ENCODE measurements at regions not wholly inside any gene's neighbourhood (a gene's known extent, or its start where the extent isn't known, plus 50 kb on each side); places are given as distances from the start of the nearest gene placed in this dataset.
"Not testable (repeated sequence)": the region's sequence is repeated elsewhere in the genome, so short reads cannot be mapped to it uniquely, and the experiment has no call there.

DNA sequence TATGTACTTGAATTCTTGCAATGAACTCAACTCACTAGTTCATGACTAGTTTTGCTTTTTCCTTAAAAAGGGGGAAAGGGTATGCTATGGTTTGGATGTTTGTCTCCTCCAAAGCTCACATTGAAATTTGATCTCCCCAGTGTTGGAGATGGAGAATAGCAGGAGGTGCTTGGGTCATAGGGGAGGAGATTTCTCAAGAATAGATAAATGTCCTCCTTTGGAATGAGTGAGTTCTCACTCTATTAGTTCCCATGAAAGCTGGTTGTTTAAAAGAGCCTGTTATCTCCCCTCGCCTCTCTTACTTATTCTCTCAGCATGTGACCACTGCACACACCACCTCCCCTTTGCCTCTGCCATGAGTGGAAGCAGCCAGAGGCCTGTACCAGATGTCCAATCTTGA lies 109.4 kb upstream of the INTU start:
- TF ChIP-seq, protein P1, sequence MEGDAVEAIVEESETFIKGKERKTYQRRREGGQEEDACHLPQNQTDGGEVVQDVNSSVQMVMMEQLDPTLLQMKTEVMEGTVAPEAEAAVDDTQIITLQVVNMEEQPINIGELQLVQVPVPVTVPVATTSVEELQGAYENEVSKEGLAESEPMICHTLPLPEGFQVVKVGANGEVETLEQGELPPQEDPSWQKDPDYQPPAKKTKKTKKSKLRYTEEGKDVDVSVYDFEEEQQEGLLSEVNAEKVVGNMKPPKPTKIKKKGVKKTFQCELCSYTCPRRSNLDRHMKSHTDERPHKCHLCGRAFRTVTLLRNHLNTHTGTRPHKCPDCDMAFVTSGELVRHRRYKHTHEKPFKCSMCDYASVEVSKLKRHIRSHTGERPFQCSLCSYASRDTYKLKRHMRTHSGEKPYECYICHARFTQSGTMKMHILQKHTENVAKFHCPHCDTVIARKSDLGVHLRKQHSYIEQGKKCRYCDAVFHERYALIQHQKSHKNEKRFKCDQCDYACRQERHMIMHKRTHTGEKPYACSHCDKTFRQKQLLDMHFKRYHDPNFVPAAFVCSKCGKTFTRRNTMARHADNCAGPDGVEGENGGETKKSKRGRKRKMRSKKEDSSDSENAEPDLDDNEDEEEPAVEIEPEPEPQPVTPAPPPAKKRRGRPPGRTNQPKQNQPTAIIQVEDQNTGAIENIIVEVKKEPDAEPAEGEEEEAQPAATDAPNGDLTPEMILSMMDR (IDR thresholded peaks at IDR 0.05), result no peak
- TF ChIP-seq POLR2A (IDR thresholded peaks at IDR 0.05) (no peak), EP300 (IDR thresholded peaks at IDR 0.05) (no peak), POLR2AphosphoS5 (IDR thresholded peaks at IDR 0.05) (no peak)
- H3K4me3 ChIP-seq, result no peak overlapping the region
- 74 to 84% methylated on average over 1 of the region's 1 CpG for WGBS, 2 donors

DNA sequence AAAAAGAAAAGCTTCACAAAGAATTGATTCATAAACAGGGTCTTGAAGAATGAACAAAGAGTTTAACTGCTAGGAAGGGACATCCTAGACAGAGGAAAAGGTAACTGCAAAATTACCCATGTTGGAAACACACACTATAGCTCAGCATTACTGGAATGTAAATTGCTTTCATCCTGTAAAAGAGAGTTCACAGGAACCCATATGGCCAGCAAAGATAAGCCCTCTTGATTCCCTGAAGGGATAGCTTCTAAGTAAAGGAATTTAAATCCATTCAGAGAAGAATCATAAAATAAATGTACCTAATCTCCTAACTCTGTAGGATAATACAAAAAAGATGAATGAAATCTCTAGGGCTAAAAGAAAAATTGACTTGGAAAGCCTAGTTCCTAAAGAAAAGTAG lies 107.1 kb upstream of the INTU start:
- Histone ChIP-seq H3K27ac (no peak overlapping the region), H3K9me3 (no peaks in the 10 kb centered on the region), H3K4me3 (no peak overlapping the region), H3K4me1 (no peaks in the 10 kb centered on the region), H3K27me3 (no peaks in the 10 kb centered on the region), H3K36me3 (no peaks in the 10 kb centered on the region)
- DNase-seq, result no peak
- TF ChIP-seq POLR2A (IDR thresholded peaks at IDR 0.05) (no peak), POLR2AphosphoS5 (IDR thresholded peaks at IDR 0.05) (no peak), EP300 (IDR thresholded peaks at IDR 0.05) (no peak)
- TF ChIP-seq, protein P1 (IDR thresholded peaks at IDR 0.05), result no peak
- ATAC-seq (ENCODE audit: low FRiP score in 2 of 2), result no peak

More for the DNA sequence above, 109.4 kb upstream of the INTU start:
- Histone ChIP-seq H3K27ac (no peak overlapping the region), H3K36me3 (no peaks in the 10 kb centered on the region), H3K27me3 (no peaks in the 10 kb centered on the region), H3K9me3 (no peaks in the 10 kb centered on the region), H3K4me1 (no peaks in the 10 kb centered on the region)
- DNase-seq, result no peak
- ATAC-seq (ENCODE audit: low FRiP score in 2 of 2), result no peak

DNA sequence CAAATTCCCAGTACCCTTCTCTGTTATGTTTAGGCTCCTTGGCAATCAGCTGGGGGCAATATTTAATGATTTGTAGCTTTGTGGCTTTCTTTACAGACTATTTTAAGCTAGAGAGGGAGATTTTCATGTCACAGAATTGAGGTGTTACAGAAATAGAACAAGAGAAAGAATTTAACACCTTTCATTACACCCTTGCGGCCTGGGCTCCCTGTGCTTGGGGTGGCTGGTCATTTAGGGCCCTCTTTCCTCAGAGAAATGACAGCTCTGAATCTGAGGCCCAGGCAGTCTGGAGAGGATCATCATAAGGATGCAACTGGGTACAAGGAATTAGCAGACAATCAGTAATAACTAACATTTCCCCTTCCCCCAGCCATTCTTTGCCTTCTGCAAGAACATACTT lies 104.5 kb upstream of the INTU start:
- Histone ChIP-seq H3K9me3 (no peaks in the 10 kb centered on the region), H3K27me3 (no peaks in the 10 kb centered on the region), H3K36me3 (no peaks in the 10 kb centered on the region), H3K4me1 (peaks cover 0 to 10% (median 2%) of the 10 kb centered on the region in 4 donors), H3K4me3 (no peak overlapping the region), H3K27ac (no peak overlapping the region)
- TF ChIP-seq POLR2A (IDR thresholded peaks at IDR 0.05), result no peak
- TF ChIP-seq, protein P1 (IDR thresholded peaks at IDR 0.05), result no peak
- TF ChIP-seq EP300 (IDR thresholded peaks at IDR 0.05), result no peak
- 60 to 77% methylated on average over 1 of the region's 1 CpG for WGBS, 2 donors
- ATAC-seq (ENCODE audit: low FRiP score in 2 of 2), result no peak
- no peak for DNase-seq

DNA sequence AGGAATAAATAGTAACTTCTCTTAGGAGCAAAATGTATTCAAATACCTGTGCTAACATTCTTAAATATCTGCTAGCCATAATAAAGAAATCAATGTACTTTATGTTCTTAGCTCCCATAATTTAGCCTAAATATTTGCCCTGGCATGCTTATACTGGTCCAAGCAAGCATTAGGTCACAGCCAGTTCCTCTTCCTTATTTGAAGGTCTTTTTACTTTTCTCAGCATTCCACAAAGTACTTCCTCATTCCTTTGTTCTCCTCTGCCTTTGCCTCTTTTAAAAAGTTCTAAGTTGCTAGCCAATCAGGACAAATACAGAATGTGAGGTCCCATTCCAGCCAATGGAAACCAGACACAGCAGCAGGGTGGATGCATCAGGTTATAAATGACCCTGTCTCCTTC lies 102.9 kb upstream of the INTU start:
- H3K27ac ChIP-seq; ATAC-seq (ENCODE audit: low FRiP score in 2 of 2): not testable (repeated sequence)
- peaks cover 0 to 10% (median 3%) of the 10 kb centered on the region in 4 donors for H3K4me1 ChIP-seq

DNA sequence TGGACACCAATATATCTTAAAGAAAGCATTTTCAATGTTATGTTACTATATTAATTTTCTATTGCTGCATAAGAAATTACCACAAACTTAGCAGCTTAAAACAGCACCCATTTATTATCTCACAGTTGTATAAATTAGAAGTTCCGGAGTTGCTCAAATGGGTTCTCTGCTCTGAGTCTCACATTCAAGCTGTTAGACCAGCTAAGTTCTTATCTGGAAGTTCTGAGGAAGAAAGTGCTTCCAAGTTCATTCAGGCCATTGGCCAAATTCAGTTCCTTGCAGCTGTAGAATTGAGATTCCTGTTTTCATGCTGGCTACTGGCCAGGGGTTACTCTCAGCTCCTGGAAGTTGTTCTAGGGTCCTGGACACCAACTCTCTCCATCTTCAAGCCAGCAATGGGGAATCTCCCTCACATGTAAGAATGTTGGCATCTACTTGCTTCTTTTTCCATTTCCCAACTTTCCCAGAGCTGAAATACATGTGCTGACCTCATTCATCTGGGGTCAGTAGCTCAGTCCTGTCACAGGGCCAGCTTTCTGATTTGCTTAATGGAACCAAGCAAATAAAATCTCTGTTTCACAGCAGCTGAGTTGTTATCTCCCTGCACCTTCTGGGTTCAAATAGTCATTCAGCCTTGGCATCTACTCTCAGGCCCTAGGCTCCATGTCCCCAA lies 99.6 kb upstream of the INTU start:
- ATAC-seq (ENCODE audit: low FRiP score in 2 of 2), result peak; percentile 46 to 92
- DNase-seq, result peak in 1 of 2 donors; percentile 24
- Histone ChIP-seq H3K4me1 (peaks cover 0 to 10% (median 3%) of the 10 kb centered on the region in 4 donors), H3K27me3 (no peaks in the 10 kb centered on the region), H3K4me3 (no peak overlapping the region), H3K36me3 (no peaks in the 10 kb centered on the region), H3K27ac (no peak overlapping the region), H3K9me3 (no peaks in the 10 kb centered on the region)
- WGBS, 2 donors, result 31 to 60% methylated on average over 1 of the region's 1 CpG
- TF ChIP-seq POLR2AphosphoS5 (IDR thresholded peaks at IDR 0.05) (peak in 1 of 2 donors; percentile 36), EP300 (IDR thresholded peaks at IDR 0.05) (no peak)

More for the DNA sequence above, 102.9 kb upstream of the INTU start:
- not testable (repeated sequence) for H3K9me3 ChIP-seq, H3K36me3 ChIP-seq, H3K27me3 ChIP-seq, H3K4me3 ChIP-seq, DNase-seq
